Effector memory CD8-positive, alpha-beta T cell (primary cell): ENCODE measurements at regions not wholly inside any gene's neighbourhood (a gene's known extent, or its start where the extent isn't known, plus 50 kb on each side); places are given as distances from the start of the nearest gene placed in this dataset.

Source experiments
- ATAC-seq: fragments of 150-1000 bp; cut with Tn5 transposase; replicated peaks from 2 replicates; pipeline ENCODE4 v1.10.0; 2021; ENCODE audit warnings: mild to moderate bottlenecking, moderate library complexity
- DNase-seq, 3 experiments: peaks; one replicate each; pipeline ENCODE4 v3.0.0; 2021
- H3K27ac Mint-ChIP-seq, 2 donors: one replicate each; pipeline ENCODE4 v1.8.0; 2022; ENCODE audit warnings: mild to moderate bottlenecking in 2 of 2, mixed read lengths in 2 of 2, moderate library complexity in 2 of 2
- H3K27me3 Mint-ChIP-seq, 2 donors: one replicate each; pipeline ENCODE4 v1.8.0; 2022; ENCODE audit warnings: mixed read lengths in 2 of 2
- H3K36me3 Mint-ChIP-seq: one replicate; pipeline ENCODE4 v1.8.0; 2022; ENCODE audit warnings: mild to moderate bottlenecking, moderate library complexity, mixed read lengths; ENCODE audit not compliant: insufficient read depth
- H3K4me1 Mint-ChIP-seq, 2 donors: one replicate each; pipeline ENCODE4 v1.8.0; 2022; ENCODE audit warnings: low read depth in 2 of 2, mixed read lengths in 2 of 2
- H3K4me3 Mint-ChIP-seq, 2 donors: one replicate each; pipeline ENCODE4 v1.8.0; 2022; ENCODE audit warnings: mild to moderate bottlenecking in 2 of 2, mixed read lengths in 2 of 2, moderate library complexity in 2 of 2
- H3K9me3 Mint-ChIP-seq, 2 donors: one replicate each; pipeline ENCODE4 v1.8.0; 2022; ENCODE audit warnings: mixed read lengths in 2 of 2

GRCh38 chr6:1203546-1203945 is 108.4 kb upstream of the FOXQ1 start:
- Mint-ChIP-seq H3K4me1 (no peaks in the 10 kb centered on the region), H3K4me3 (no peak overlapping the region), H3K27me3 (peaks cover 40 to 65% of the 10 kb centered on the region in 2 donors), H3K27ac (no peak overlapping the region), H3K36me3 (peaks cover 5% of the 10 kb centered on the region), H3K9me3 (no peaks in the 10 kb centered on the region)
- DNase-seq (no peak), ATAC-seq (no peak)

- no peak overlapping the region for H3K27ac Mint-ChIP-seq
- H3K36me3 Mint-ChIP-seq = peaks cover 5% of the 10 kb centered on the region
- H3K27me3 Mint-ChIP-seq = peaks cover 31 to 51% of the 10 kb centered on the region in 2 donors
- ATAC-seq (no peak), DNase-seq (no peak)
- no peaks in the 10 kb centered on the region for H3K9me3 Mint-ChIP-seq
- H3K4me1 Mint-ChIP-seq = no peaks in the 10 kb centered on the region
- no peak overlapping the region for H3K4me3 Mint-ChIP-seq
Observed at GRCh38 chr6:1202201-1202600, 109.7 kb upstream of the FOXQ1 start.

- DNase-seq = no peak
- Mint-ChIP-seq H3K27ac (no peak overlapping the region), H3K36me3 (peaks cover 5% of the 10 kb centered on the region), H3K9me3 (no peaks in the 10 kb centered on the region), H3K4me1 (no peaks in the 10 kb centered on the region), H3K27me3 (peaks cover 26 to 46% of the 10 kb centered on the region in 2 donors), H3K4me3 (no peak overlapping the region)
- no peak for ATAC-seq
Observed at GRCh38 chr6:1201547-1202200, 110.2 kb upstream of the FOXQ1 start.

- DNase-seq = no peak
- no peak for ATAC-seq
- Mint-ChIP-seq H3K27me3 (peaks cover 15 to 35% of the 10 kb centered on the region in 2 donors), H3K4me3 (no peak overlapping the region), H3K4me1 (no peaks in the 10 kb centered on the region), H3K36me3 (peaks cover 2% of the 10 kb centered on the region), H3K27ac (no peak overlapping the region), H3K9me3 (no peaks in the 10 kb centered on the region)
Observed at GRCh38 chr6:1200409-1201101, 111.3 kb upstream of the FOXQ1 start.

GRCh38 chr6:1200081-1200408 is 111.9 kb upstream of the FOXQ1 start:
- H3K27me3 Mint-ChIP-seq = peaks cover 15 to 35% of the 10 kb centered on the region in 2 donors
- ATAC-seq = no peak
- no peak for DNase-seq
- H3K4me3 Mint-ChIP-seq = no peak overlapping the region
- no peaks in the 10 kb centered on the region for H3K9me3 Mint-ChIP-seq
- H3K36me3 Mint-ChIP-seq = peaks cover 2% of the 10 kb centered on the region
- no peaks in the 10 kb centered on the region for H3K4me1 Mint-ChIP-seq
- H3K27ac Mint-ChIP-seq = no peak overlapping the region

- ATAC-seq = no peak
- Mint-ChIP-seq H3K9me3 (no peaks in the 10 kb centered on the region), H3K4me3 (no peak overlapping the region), H3K36me3 (peaks cover 2% of the 10 kb centered on the region), H3K27ac (no peak overlapping the region), H3K4me1 (no peaks in the 10 kb centered on the region), H3K27me3 (peaks cover 0 to 19% of the 10 kb centered on the region in 2 donors)
- no peak for DNase-seq
Observed at GRCh38 chr6:1197309-1197708, 114.6 kb upstream of the FOXQ1 start.

DNA sequence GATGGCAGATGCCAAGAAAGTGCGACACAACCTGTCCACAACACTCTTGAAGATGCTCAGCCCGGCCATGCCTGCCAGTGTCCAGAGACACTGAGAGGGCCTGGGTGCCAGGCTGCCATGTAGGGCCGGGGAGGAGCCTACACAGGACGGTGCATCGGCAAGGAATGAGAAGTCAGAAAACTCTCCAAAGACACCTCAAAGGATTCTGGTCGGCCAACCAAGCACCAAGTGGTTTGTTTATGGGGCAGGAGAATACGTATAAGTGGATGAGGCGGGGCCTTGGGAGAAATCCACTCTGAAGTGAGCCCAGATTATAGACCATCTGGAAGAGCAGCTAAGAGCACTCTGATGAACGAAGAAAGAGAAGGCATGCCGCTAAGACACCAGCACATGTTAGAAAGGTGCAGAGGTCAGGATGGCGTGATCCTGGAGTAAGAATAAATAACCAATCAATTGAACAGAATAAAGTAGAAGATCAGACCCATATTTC is 120.7 kb upstream of the FOXQ1 start:
- H3K4me3 Mint-ChIP-seq = no peak overlapping the region
- ATAC-seq = no peak
- no peak for DNase-seq
- H3K36me3 Mint-ChIP-seq = no peaks in the 10 kb centered on the region
- H3K4me1 Mint-ChIP-seq = no peaks in the 10 kb centered on the region
- peaks cover 12 to 21% of the 10 kb centered on the region in 2 donors for H3K27me3 Mint-ChIP-seq
- H3K27ac Mint-ChIP-seq = no peak overlapping the region
- no peaks in the 10 kb centered on the region for H3K9me3 Mint-ChIP-seq

- H3K36me3 Mint-ChIP-seq = no peaks in the 10 kb centered on the region
- H3K4me3 Mint-ChIP-seq = no peak overlapping the region
- H3K9me3 Mint-ChIP-seq = no peaks in the 10 kb centered on the region
- peaks cover 12 to 21% of the 10 kb centered on the region in 2 donors for H3K27me3 Mint-ChIP-seq
- no peaks in the 10 kb centered on the region for H3K4me1 Mint-ChIP-seq
- H3K27ac Mint-ChIP-seq = no peak overlapping the region
- DNase-seq (no peak), ATAC-seq (no peak)
Observed at GRCh38 chr6:1190366-1190765, 121.5 kb upstream of the FOXQ1 start.

GRCh38 chr6:1188199-1188598 is 123.7 kb upstream of the FOXQ1 start:
- no peaks in the 10 kb centered on the region for H3K4me1 Mint-ChIP-seq
- ATAC-seq = no peak
- no peaks in the 10 kb centered on the region for H3K36me3 Mint-ChIP-seq
- H3K27ac Mint-ChIP-seq = no peak overlapping the region
- H3K9me3 Mint-ChIP-seq = no peaks in the 10 kb centered on the region
- H3K4me3 Mint-ChIP-seq = no peak overlapping the region
- no peak for DNase-seq
- peaks cover 12 to 14% of the 10 kb centered on the region in 2 donors for H3K27me3 Mint-ChIP-seq

GRCh38 chr6:1187293-1188131 is 124.4 kb upstream of the FOXQ1 start:
- Mint-ChIP-seq H3K4me1 (no peaks in the 10 kb centered on the region), H3K27me3 (peaks cover 12 to 13% of the 10 kb centered on the region in 2 donors), H3K27ac (no peak overlapping the region), H3K36me3 (no peaks in the 10 kb centered on the region), H3K4me3 (no peak overlapping the region), H3K9me3 (no peaks in the 10 kb centered on the region)
- ATAC-seq (no peak), DNase-seq (no peak)

DNA sequence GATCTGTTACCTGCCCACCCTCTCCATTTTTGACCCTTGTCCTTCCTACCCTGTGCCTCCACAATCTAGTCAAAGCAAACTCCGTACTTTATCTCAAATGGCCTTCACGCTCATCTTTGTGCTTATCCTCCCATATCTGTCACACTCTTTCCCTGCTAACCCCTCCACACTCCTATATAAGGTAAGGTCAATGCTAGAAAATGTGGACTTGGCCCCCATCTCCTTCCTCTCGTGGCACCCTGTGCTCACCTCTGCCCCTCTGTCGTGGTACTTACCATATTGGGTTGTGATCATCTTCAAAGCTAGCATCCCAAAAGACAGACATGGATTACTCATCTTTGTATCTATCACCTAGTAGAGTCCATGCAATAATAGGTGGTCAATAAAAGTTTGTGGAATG is 127.6 kb upstream of the FOXQ1 start:
- H3K4me1 Mint-ChIP-seq = no peaks in the 10 kb centered on the region
- no peak for DNase-seq
- no peak overlapping the region for H3K27ac Mint-ChIP-seq
- no peak for ATAC-seq
- no peak overlapping the region for H3K4me3 Mint-ChIP-seq
- no peaks in the 10 kb centered on the region for H3K36me3 Mint-ChIP-seq
- no peaks in the 10 kb centered on the region for H3K9me3 Mint-ChIP-seq
- peaks cover 0 to 7% of the 10 kb centered on the region in 2 donors for H3K27me3 Mint-ChIP-seq

GRCh38 chr6:1182722-1183521 is 129.0 kb upstream of the FOXQ1 start:
- no peak overlapping the region for H3K27ac Mint-ChIP-seq
- no peak for DNase-seq
- H3K36me3 Mint-ChIP-seq = no peaks in the 10 kb centered on the region
- H3K4me1 Mint-ChIP-seq = no peaks in the 10 kb centered on the region
- H3K4me3 Mint-ChIP-seq = no peak overlapping the region
- H3K27me3 Mint-ChIP-seq = peaks cover 12% of the 10 kb centered on the region in 2 donors
- ATAC-seq = no peak
- no peaks in the 10 kb centered on the region for H3K9me3 Mint-ChIP-seq

DNA sequence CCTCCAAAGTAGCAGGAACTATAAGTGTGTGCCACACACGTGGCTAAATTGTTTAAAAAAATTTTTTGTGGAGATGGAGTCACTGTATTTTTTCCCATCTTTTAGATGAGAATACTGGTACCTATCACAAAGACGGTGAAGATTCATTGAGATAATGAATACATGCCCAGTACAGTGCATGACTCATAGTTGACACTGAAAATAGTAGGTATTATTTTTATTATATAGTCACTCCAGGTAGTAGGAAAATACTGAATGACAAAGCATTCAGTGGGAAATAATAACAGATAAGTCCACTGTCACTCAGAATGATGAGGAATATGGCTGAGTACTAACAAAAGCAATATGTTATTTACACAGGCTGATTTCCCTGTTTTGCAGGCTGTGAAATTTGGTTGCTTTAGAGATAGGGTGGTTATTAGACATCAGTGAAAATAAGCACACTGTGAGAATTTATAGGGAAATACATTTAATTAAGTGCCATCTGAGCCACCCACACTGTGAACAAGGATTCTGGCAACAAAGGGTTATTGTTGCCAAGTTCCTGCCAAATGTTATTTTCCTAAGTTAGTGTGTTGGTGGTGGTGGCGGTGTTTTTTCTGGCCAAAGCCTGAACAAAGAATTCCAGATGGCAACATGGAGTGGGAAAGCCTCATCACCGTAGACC is 129.8 kb upstream of the FOXQ1 start:
- Mint-ChIP-seq H3K27me3 (peaks cover 17 to 20% of the 10 kb centered on the region in 2 donors), H3K4me3 (no peak overlapping the region), H3K27ac (no peak overlapping the region), H3K9me3 (no peaks in the 10 kb centered on the region), H3K36me3 (no peaks in the 10 kb centered on the region), H3K4me1 (no peaks in the 10 kb centered on the region)
- DNase-seq (no peak), ATAC-seq (no peak)
